Liver (tissue), 8 donors: ENCODE measurements at regions not wholly inside any gene's neighbourhood (a gene's known extent, or its start where the extent isn't known, plus 50 kb on each side); places are given as distances from the start of the nearest gene placed in this dataset.

Experiments
- DNase-seq: peaks from one replicate; pipeline ENCODE4 v3.0.0-alpha.2; 2017; ENCODE audit warnings: low spot score
- H3K27ac ChIP-seq, 2 donors: one replicate each; pipeline ENCODE4 v1.7.0; 2013; ENCODE audit warnings: inconsistent platforms in 2 of 2, low read length in 2 of 2, control low read depth in 1 of 2, low read depth in 1 of 2, mild to moderate bottlenecking in 1 of 2
- H3K27me3 ChIP-seq, 4 donors: one replicate each; pipeline versions ENCODE4 v1.6.1 to v1.7.0; 2013; ENCODE audit warnings: low read length in 3 of 4, inconsistent platforms in 1 of 4, mild to moderate bottlenecking in 1 of 4, moderate library complexity in 1 of 4; ENCODE audit not compliant: control insufficient read depth in 4 of 4, insufficient read depth in 4 of 4
- H3K36me3 ChIP-seq, 4 donors: one replicate each; pipeline versions ENCODE4 v1.6.1 to v1.7.0; 2013; ENCODE audit warnings: low read length in 3 of 4, mild to moderate bottlenecking in 3 of 4, low read depth in 1 of 4, moderate library complexity in 1 of 4; ENCODE audit not compliant: control insufficient read depth in 4 of 4, insufficient read depth in 3 of 4
- H3K4me1 ChIP-seq, 4 donors: one replicate each; pipeline versions ENCODE4 v1.6.1 to v1.7.0; 2013; ENCODE audit warnings: low read length in 3 of 4, mild to moderate bottlenecking in 3 of 4, moderate library complexity in 1 of 4; ENCODE audit not compliant: control insufficient read depth in 4 of 4, insufficient read depth in 4 of 4
- H3K4me3 ChIP-seq, 3 donors: one replicate each; pipeline versions ENCODE4 v1.6.1 to v1.7.0; 2013; ENCODE audit warnings: low read length in 3 of 3, control low read depth in 1 of 3, low read depth in 1 of 3, mild to moderate bottlenecking in 1 of 3
- H3K9ac ChIP-seq, 2 donors: one replicate each; pipeline ENCODE4 v1.7.0; 2013; ENCODE audit warnings: low read length in 2 of 2, mild to moderate bottlenecking in 2 of 2, moderate library complexity in 2 of 2, control low read depth in 1 of 2, low read depth in 1 of 2
- H3K9me3 ChIP-seq, 4 donors: one replicate each; pipeline versions ENCODE4 v1.6.1 to v1.7.0; 2013; ENCODE audit warnings: low read length in 3 of 4; ENCODE audit not compliant: control insufficient read depth in 4 of 4
- EGR1 ChIP-seq, 2 donors: IDR thresholded peaks; 2 replicates each; pipeline ENCODE4 v1.6.1; 2016 to 2018; ENCODE audit warnings: antibody characterized with exemption in 2 of 2, low read depth in 2 of 2
- FOXA1 ChIP-seq: IDR thresholded peaks from 2 replicates; pipeline ENCODE4 v1.6.1; 2016; ENCODE audit warnings: antibody characterized with exemption
- FOXA2 ChIP-seq: IDR thresholded peaks from 2 replicates; pipeline ENCODE4 v1.6.1; 2016; ENCODE audit warnings: antibody characterized with exemption
- GABPA ChIP-seq, 2 donors: IDR thresholded peaks in 1 of 2; conservative IDR thresholded peaks in 1 of 2; 2 replicates each; pipeline ENCODE4 v1.6.1; 2016; ENCODE audit warnings: antibody characterized with exemption in 2 of 2, mild to moderate bottlenecking in 1 of 2, moderate library complexity in 1 of 2
- HNF4A ChIP-seq, 2 donors: conservative IDR thresholded peaks; 2 replicates each; pipeline ENCODE4 v1.6.1; 2016; ENCODE audit warnings: antibody characterized with exemption in 2 of 2, mild to moderate bottlenecking in 2 of 2
- HNF4G ChIP-seq: IDR thresholded peaks from 2 replicates; pipeline ENCODE4 v1.6.1; 2016; ENCODE audit warnings: antibody characterized with exemption
- JUND ChIP-seq, 2 donors: IDR thresholded peaks; 2 replicates each; pipeline ENCODE4 v1.6.1; 2016; ENCODE audit warnings: antibody characterized with exemption in 2 of 2
- MAX ChIP-seq: IDR thresholded peaks from 2 replicates; pipeline ENCODE4 v1.6.1; 2016; ENCODE audit warnings: antibody characterized with exemption
- NR2F2 ChIP-seq: IDR thresholded peaks from 2 replicates; pipeline ENCODE4 v1.6.1; 2016; ENCODE audit warnings: antibody characterized with exemption
- RAD21 ChIP-seq, 2 donors: IDR thresholded peaks; 2 replicates each; pipeline ENCODE4 v1.6.1; 2016; ENCODE audit warnings: antibody characterized with exemption in 2 of 2, mild to moderate bottlenecking in 2 of 2
- RXRA ChIP-seq, 2 donors: IDR thresholded peaks; 2 replicates each; pipeline ENCODE4 v1.6.1; 2017 to 2018; ENCODE audit warnings: antibody characterized with exemption in 2 of 2, mild to moderate bottlenecking in 1 of 2
- SP1 ChIP-seq: IDR thresholded peaks from 2 replicates; pipeline ENCODE4 v1.6.1; 2018; ENCODE audit warnings: antibody characterized with exemption, mild to moderate bottlenecking
- TAF1 ChIP-seq: conservative IDR thresholded peaks from 2 replicates; pipeline ENCODE4 v1.6.1; 2016; ENCODE audit warnings: antibody characterized with exemption, mild to moderate bottlenecking
- YY1 ChIP-seq: IDR thresholded peaks from 2 replicates; pipeline ENCODE4 v1.6.1; 2016; ENCODE audit warnings: antibody characterized with exemption, mild to moderate bottlenecking
- whole genome bisulfite sequencing: extraction: QIAGEN DNeasy Blood & Tissue Kit; methylation state at CpG from one replicate; pipeline ENCODE4 v1.1.7; 2013; 5-methylcytosine and 5-hydroxymethylcytosine counted together
- TF ChIP-seq, protein P1 (sequence below): fragments of 150-350 bp; IDR thresholded peaks from 2 replicates; pipeline ENCODE4 v1.5.1; 2017; ENCODE audit warnings: improper control_type of control experiment, low read depth, low read length; ENCODE audit not compliant: missing input control
- TF ChIP-seq, protein P2 (sequence below): IDR thresholded peaks from 2 replicates; pipeline ENCODE4 v1.6.1; 2016; ENCODE audit warnings: antibody characterized with exemption
- TF ChIP-seq, protein P3 (sequence below): IDR thresholded peaks from 2 replicates; pipeline ENCODE4 v1.6.1; 2016; ENCODE audit warnings: antibody characterized with exemption, mild to moderate bottlenecking
- TF ChIP-seq, protein P4 (sequence below): IDR thresholded peaks from 2 replicates; pipeline ENCODE4 v1.6.1; 2016; ENCODE audit warnings: antibody characterized with exemption
- donor health status: healthy.
- donor health status: healthy.
- donor health status: healthy.
- donor health status: healthy.
- donor health status: healthy.

DNA sequence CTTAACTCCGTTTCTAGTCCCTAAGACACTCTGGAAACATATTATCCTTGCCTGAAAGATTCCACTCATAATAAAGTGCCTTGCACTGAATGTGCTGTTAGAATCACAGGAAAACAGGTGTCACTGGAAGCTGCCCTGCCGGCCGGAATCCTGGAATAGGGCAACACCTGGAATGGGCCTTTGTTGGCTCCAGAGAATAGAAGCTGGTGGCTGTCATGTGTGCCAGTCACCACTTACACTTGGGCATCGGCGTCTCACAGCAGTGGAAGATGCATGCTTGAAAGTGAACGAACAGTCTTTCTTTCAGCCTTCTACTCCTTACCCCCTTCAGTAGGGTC lies 90.8 kb upstream of the AFDN start:
- no peak for DNase-seq
- TF ChIP-seq FOXA2 (no peak), EGR1 (IDR thresholded peaks at IDR 0.05; ENCODE audit: low read depth in 2 of 2) (no peak), HNF4G (no peak), RXRA (IDR thresholded peaks at IDR 0.05) (no peak), FOXA1 (no peak), MAX (no peak), NR2F2 (no peak), RAD21 (IDR thresholded peaks at IDR 0.05) (no peak), TAF1 (no peak)
- TF ChIP-seq, protein P1, sequence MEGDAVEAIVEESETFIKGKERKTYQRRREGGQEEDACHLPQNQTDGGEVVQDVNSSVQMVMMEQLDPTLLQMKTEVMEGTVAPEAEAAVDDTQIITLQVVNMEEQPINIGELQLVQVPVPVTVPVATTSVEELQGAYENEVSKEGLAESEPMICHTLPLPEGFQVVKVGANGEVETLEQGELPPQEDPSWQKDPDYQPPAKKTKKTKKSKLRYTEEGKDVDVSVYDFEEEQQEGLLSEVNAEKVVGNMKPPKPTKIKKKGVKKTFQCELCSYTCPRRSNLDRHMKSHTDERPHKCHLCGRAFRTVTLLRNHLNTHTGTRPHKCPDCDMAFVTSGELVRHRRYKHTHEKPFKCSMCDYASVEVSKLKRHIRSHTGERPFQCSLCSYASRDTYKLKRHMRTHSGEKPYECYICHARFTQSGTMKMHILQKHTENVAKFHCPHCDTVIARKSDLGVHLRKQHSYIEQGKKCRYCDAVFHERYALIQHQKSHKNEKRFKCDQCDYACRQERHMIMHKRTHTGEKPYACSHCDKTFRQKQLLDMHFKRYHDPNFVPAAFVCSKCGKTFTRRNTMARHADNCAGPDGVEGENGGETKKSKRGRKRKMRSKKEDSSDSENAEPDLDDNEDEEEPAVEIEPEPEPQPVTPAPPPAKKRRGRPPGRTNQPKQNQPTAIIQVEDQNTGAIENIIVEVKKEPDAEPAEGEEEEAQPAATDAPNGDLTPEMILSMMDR: no peak
- TF ChIP-seq, protein P2, sequence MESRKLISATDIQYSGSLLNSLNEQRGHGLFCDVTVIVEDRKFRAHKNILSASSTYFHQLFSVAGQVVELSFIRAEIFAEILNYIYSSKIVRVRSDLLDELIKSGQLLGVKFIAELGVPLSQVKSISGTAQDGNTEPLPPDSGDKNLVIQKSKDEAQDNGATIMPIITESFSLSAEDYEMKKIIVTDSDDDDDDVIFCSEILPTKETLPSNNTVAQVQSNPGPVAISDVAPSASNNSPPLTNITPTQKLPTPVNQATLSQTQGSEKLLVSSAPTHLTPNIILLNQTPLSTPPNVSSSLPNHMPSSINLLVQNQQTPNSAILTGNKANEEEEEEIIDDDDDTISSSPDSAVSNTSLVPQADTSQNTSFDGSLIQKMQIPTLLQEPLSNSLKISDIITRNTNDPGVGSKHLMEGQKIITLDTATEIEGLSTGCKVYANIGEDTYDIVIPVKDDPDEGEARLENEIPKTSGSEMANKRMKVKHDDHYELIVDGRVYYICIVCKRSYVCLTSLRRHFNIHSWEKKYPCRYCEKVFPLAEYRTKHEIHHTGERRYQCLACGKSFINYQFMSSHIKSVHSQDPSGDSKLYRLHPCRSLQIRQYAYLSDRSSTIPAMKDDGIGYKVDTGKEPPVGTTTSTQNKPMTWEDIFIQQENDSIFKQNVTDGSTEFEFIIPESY: no peak
- Histone ChIP-seq H3K9me3 (no peaks in the 10 kb centered on the region), H3K4me3 (no peak overlapping the region), H3K27me3 (no peaks in the 10 kb centered on the region), H3K4me1 (peaks cover 7 to 20% (median 16%) of the 10 kb centered on the region in 4 donors), H3K36me3 (no peaks in the 10 kb centered on the region), H3K9ac (no peak overlapping the region), H3K27ac (peak overlapping the region; percentile 89 to 93)
- 71% methylated on average over 6 of the region's 6 CpGs for WGBS

DNA sequence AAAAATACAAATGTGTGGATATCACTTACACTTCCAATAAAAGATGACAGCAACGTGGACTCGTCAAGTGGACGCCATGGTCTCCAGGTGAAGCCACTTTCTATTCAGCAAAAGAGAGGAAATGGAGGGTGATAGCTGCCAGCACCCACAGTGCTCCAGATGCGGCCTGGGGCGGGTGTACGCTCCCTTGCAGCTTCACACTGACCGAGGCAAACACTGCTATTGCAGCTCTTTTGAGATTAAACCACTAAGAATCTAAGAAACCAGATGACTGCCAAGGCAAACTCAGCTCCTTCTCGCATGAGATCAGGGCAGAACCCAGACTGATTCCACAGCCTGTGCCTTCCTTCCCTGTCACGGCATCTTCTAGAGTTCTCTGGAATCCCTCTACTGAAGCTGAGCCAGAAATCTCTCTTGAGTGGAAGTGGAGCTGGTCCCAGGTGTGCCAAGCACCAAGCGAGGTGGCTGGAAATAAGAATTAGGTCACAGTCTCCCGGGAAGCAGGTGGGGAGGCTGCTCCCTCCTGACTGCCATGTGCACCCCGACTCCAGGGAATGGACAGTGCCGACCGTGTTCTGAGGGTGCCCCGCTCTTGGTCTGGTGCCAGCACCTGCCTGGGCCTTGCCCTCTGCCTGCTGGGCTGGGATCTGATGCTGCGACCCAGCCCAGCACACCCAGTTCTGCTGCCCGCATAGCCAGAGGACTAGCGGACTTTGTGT lies 90.1 kb upstream of the AFDN start:
- Histone ChIP-seq H3K27me3 (no peaks in the 10 kb centered on the region), H3K9me3 (no peaks in the 10 kb centered on the region), H3K27ac (no peak overlapping the region), H3K9ac (no peak overlapping the region), H3K4me1 (peaks cover 7 to 20% (median 16%) of the 10 kb centered on the region in 4 donors), H3K36me3 (no peaks in the 10 kb centered on the region), H3K4me3 (no peak overlapping the region)
- no peak for TF ChIP-seq HNF4A (conservative IDR thresholded peaks at IDR 0.05)
- TF ChIP-seq, protein P3, sequence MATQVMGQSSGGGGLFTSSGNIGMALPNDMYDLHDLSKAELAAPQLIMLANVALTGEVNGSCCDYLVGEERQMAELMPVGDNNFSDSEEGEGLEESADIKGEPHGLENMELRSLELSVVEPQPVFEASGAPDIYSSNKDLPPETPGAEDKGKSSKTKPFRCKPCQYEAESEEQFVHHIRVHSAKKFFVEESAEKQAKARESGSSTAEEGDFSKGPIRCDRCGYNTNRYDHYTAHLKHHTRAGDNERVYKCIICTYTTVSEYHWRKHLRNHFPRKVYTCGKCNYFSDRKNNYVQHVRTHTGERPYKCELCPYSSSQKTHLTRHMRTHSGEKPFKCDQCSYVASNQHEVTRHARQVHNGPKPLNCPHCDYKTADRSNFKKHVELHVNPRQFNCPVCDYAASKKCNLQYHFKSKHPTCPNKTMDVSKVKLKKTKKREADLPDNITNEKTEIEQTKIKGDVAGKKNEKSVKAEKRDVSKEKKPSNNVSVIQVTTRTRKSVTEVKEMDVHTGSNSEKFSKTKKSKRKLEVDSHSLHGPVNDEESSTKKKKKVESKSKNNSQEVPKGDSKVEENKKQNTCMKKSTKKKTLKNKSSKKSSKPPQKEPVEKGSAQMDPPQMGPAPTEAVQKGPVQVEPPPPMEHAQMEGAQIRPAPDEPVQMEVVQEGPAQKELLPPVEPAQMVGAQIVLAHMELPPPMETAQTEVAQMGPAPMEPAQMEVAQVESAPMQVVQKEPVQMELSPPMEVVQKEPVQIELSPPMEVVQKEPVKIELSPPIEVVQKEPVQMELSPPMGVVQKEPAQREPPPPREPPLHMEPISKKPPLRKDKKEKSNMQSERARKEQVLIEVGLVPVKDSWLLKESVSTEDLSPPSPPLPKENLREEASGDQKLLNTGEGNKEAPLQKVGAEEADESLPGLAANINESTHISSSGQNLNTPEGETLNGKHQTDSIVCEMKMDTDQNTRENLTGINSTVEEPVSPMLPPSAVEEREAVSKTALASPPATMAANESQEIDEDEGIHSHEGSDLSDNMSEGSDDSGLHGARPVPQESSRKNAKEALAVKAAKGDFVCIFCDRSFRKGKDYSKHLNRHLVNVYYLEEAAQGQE: no peak
- TF ChIP-seq EGR1 (IDR thresholded peaks at IDR 0.05; ENCODE audit: low read depth in 2 of 2): no peak
- TF ChIP-seq FOXA1: no peak
- TF ChIP-seq, protein P4, sequence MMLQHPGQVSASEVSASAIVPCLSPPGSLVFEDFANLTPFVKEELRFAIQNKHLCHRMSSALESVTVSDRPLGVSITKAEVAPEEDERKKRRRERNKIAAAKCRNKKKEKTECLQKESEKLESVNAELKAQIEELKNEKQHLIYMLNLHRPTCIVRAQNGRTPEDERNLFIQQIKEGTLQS: no peak
- TF ChIP-seq, protein P2: no peak
- no peak for TF ChIP-seq MAX
- TF ChIP-seq, protein P1: no peak
- no peak for TF ChIP-seq FOXA2
- TF ChIP-seq JUND (IDR thresholded peaks at IDR 0.05): no peak
- TF ChIP-seq SP1: no peak
- no peak for TF ChIP-seq RXRA (IDR thresholded peaks at IDR 0.05)
- no peak for TF ChIP-seq HNF4G
- TF ChIP-seq YY1: no peak
- no peak for TF ChIP-seq GABPA (IDR thresholded peaks at IDR 0.05 in 1 of 2, conservative IDR thresholded peaks at IDR 0.05 in 1 of 2)
- TF ChIP-seq NR2F2: no peak
- no peak for TF ChIP-seq RAD21 (IDR thresholded peaks at IDR 0.05)
- TF ChIP-seq TAF1: no peak
- 91% methylated on average over 18 of the region's 18 CpGs for WGBS
- DNase-seq: no peak
